AG04449 (cell line): ENCODE measurements at regions not wholly inside any gene's neighbourhood (a gene's known extent, or its start where the extent isn't known, plus 50 kb on each side); places are given as distances from the start of the nearest gene placed in this dataset.
"Not testable (repeated sequence)": the region's sequence is repeated elsewhere in the genome, so short reads cannot be mapped to it uniquely, and the experiment has no call there.

Source experiments
- CTCF ChIA-PET: fragments of 350-600 bp; formaldehyde crosslinking; extraction: SDS; loops from one replicate; lab custom pipeline; 2021; ENCODE audit warnings: antibody characterized with exemption; lab: Yijun Ruan, JAX
- POLR2A ChIA-PET: fragments of 400-600, 350-600 bp; formaldehyde crosslinking; extraction: SDS; loops from one replicate; lab custom pipeline; 2020; ENCODE audit warnings: antibody characterized with exemption, inconsistent platforms; lab: Yijun Ruan, JAX
- DNase-seq: peaks from one replicate; pipeline ENCODE4 v3.0.0-alpha.2; 2010; ENCODE audit warnings: low read depth, low spot score
- H3K4me3 ChIP-seq: 2 replicates; pipeline ENCODE4 v1.5.1; 2011; ENCODE audit warnings: low read depth, mild to moderate bottlenecking, control low read depth, low read length
- CTCF ChIP-seq: IDR thresholded peaks from one replicate; pipeline ENCODE4 v1.5.1; 2011; ENCODE audit warnings: mild to moderate bottlenecking, moderate library complexity, low read length, control low read depth, inconsistent platforms; ENCODE audit not compliant: insufficient read depth; ENCODE audit errors: missing control alignments

DNA sequence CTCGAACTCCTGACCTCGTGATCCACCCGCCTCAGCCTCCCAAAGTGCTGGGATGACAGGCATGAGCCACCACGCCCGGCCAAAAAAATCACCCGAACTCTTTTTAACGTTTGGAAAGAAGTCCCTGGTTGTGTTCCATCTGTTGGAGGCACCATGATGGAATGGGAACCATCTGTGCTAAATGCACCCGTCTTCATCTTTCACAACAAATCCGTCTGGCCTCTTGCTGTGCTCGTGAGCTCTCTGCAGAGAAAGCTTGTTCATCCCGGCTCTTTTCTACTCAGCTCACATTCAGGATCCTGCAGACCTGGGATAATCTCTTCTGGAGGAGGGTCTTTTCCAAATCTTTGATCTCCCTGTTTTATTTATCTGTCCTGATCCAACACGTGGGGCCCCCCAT lies 188.8 kb downstream of the CRLF2 start:
- TF ChIP-seq CTCF: no peak
- POLR2A ChIA-PET: no interaction called here
- CTCF ChIA-PET: no interaction called here
- no peak for DNase-seq
- no peak overlapping the region for H3K4me3 ChIP-seq

DNA sequence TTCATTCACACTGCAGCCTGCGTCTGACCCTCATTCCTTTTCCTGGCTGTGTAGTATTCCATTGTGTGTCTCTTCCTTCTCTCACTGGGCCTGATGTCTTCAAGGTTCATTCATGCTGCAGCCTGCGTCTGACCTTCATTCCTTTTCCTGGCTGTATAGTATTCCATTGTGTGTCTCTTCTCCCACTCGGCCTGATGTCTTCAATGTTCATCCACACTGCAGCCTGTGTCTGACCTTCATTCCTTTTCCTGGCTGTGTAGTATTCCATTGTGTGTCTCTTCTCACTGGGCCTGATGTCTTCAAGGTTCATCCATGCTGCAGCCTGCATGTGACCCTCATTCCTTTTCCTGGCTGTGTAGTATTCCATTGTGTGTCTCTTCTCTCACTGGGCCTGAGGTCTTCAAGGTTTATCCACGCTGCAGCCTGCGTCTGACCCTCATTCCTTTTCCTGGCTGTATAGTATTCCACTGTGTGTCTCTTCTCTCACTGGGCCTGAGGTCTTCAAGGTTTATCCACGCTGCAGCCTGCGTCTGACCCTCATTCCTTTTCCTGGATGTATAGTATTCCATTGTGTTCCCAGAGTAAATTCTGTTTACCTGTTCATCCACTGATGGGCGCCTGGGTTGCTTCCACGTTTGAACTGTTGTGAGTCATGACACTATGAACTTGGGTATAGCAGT lies 191.0 kb downstream of the CRLF2 start:
- POLR2A ChIA-PET, DNase-seq, CTCF ChIA-PET, H3K4me3 ChIP-seq: not testable (repeated sequence)

DNA sequence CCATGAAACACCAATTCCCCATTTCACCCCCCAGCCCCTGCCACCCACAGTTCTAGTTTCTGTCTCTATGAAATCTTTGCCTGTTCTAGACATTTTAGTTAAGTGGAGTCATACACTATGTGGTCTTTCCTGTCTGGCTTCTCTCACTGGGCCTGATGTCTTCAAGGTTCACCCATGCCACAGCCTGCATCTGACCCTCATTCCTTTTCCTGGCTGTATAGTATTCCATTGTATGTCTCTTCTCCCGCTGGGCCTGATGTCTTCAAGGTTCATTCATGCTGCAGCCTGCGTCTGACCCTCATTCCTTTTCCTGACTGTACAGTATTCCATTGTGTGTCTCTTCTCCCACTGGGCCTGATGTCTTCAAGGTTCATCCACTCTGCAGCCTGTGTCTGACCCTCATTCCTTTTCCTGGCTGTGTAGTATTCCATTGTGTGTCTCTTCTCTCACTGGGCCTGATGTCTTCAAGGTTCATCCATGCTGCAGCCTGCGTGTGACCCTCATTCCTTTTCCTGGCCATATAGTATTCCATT lies 191.7 kb downstream of the CRLF2 start:
- no peak for TF ChIP-seq CTCF
- ChIA-PET POLR2A (no interaction called here), CTCF (no interaction called here)
- no peak overlapping the region for H3K4me3 ChIP-seq
- DNase-seq: no peak

- H3K4me3 ChIP-seq, CTCF ChIA-PET, DNase-seq, POLR2A ChIA-PET: not testable (repeated sequence)
Measured at GRCh38 chrX:1016926-1017325, 195.5 kb downstream of the CRLF2 start.

- CTCF ChIA-PET, POLR2A ChIA-PET, DNase-seq, H3K4me3 ChIP-seq: not testable (repeated sequence)
Measured at GRCh38 chrX:1016281-1016680, 196.2 kb downstream of the CRLF2 start.

DNA sequence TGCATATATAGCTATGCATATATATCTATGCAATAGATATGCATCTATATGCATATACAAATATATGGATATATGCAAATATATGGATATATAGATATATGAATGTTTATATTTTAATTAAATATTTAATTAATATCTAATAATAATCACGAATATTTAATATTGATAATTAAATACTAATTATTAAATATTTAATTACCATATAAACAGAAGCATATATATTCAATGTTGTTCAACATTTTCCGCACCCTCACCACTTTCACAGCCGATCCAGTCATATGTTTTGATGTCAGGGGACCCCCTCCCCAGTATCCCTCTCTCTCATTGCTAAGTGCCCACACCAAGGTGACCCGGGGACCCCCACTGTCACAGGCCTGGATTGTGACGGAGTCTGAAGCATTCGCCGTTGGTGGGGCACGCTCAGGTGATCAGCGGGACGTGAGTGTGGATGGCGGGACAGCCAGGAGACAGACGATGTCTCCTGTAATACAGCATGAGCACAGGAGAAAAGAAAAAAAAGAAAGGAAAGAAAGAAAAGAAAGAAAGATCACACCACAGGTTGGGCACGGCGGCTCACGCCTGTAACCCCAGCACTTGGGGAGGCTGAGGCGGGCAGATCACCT lies 199.7 kb downstream of the CRLF2 start:
- no peak for DNase-seq
- ChIA-PET POLR2A (no interaction called here), CTCF (no interaction called here)
- no peak overlapping the region for H3K4me3 ChIP-seq
- TF ChIP-seq CTCF: no peak

DNA sequence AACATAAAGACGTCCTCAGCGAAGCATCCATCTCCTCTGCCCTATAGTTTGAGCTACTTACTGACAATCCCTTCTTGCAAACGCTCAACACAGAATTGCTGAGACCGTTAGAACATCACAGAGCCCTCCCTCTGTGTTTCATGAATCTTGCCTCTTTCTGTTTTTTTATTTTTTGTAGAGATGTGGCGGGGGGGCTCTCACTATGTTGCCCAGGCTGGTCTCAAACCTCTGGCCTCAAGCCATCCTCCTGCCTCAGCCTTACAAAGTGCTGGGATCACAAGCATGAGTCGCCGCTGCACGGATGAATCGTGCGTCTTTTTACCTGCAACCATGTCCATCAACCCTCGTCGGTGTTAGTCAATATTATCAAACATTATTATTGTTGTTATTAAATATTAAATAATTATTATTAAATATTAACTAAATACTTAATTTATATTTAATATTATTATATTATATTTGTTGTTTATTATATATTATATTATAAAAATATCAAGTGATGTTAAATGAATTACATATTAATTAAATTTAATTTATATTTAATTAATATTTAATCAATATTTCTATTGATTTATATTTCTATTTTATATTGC lies 200.7 kb downstream of the CRLF2 start:
- ChIA-PET CTCF (no interaction called here), POLR2A (no interaction called here)
- no peak overlapping the region for H3K4me3 ChIP-seq
- DNase-seq: no peak
- no peak for TF ChIP-seq CTCF
